Fibroblast of villous mesenchyme (primary cell): ENCODE measurements at regions not wholly inside any gene's neighbourhood (a gene's known extent, or its start where the extent isn't known, plus 50 kb on each side); places are given as distances from the start of the nearest gene placed in this dataset.
"Not testable (repeated sequence)": the region's sequence is repeated elsewhere in the genome, so short reads cannot be mapped to it uniquely, and the experiment has no call there.

ENCODE experiments used
- DNase-seq: peaks from one replicate; pipeline ENCODE4 v3.0.0-alpha.2; 2010; ENCODE audit warnings: low read depth
- H3K4me3 ChIP-seq: 2 replicates; pipeline ENCODE4 v1.5.1; 2011; ENCODE audit warnings: low read depth, mild to moderate bottlenecking, low read length
- TF ChIP-seq, protein P1 (sequence below): IDR thresholded peaks from 2 replicates; pipeline ENCODE4 v1.5.1; 2012; ENCODE audit warnings: low read depth, mild to moderate bottlenecking, low read length; ENCODE audit not compliant: insufficient read depth

DNA sequence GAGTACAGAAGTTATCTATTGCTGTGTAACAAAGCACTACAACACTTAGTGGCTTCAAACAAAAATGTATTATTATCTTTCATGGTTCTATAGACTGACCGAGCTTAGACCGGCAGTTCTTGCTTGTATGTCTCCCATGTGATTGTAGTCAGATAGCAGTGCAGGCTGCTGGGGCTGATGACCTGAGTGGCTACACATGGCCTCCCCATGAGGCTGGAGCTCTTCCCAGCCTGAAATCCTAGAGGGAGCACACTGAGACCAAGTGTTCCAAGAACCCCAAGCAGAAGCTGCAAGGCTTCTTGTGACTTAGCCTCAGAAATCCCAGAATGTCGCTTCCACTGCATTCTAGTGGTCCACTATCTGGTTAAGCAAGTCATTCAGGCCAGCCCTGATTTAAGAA is 141.2 kb upstream of the TLE3 start:
- TF ChIP-seq, protein P1, sequence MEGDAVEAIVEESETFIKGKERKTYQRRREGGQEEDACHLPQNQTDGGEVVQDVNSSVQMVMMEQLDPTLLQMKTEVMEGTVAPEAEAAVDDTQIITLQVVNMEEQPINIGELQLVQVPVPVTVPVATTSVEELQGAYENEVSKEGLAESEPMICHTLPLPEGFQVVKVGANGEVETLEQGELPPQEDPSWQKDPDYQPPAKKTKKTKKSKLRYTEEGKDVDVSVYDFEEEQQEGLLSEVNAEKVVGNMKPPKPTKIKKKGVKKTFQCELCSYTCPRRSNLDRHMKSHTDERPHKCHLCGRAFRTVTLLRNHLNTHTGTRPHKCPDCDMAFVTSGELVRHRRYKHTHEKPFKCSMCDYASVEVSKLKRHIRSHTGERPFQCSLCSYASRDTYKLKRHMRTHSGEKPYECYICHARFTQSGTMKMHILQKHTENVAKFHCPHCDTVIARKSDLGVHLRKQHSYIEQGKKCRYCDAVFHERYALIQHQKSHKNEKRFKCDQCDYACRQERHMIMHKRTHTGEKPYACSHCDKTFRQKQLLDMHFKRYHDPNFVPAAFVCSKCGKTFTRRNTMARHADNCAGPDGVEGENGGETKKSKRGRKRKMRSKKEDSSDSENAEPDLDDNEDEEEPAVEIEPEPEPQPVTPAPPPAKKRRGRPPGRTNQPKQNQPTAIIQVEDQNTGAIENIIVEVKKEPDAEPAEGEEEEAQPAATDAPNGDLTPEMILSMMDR, result no peak
- no peak for DNase-seq
- no peak overlapping the region for H3K4me3 ChIP-seq

DNA sequence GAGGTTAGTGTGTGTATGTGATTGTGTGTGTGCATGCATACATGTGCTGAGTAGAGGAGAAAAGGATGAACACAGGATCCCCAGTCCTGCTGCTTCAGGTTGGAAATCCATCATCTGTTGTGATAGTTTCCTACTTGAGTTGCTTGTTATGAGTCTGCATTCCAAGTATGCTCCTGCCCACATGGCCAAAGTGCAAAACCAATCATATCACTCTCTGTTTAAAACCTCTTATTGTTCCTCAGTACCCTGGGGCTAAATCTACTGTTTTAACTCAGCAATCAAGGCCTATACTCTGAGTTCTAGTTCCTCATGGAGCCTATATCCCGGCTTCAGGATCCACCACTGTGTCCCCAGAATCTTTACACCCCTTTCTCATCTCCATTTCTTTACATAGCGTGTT is 139.9 kb upstream of the TLE3 start:
- TF ChIP-seq, protein P1, result no peak
- no peak for DNase-seq
- H3K4me3 ChIP-seq, result no peak overlapping the region

DNA sequence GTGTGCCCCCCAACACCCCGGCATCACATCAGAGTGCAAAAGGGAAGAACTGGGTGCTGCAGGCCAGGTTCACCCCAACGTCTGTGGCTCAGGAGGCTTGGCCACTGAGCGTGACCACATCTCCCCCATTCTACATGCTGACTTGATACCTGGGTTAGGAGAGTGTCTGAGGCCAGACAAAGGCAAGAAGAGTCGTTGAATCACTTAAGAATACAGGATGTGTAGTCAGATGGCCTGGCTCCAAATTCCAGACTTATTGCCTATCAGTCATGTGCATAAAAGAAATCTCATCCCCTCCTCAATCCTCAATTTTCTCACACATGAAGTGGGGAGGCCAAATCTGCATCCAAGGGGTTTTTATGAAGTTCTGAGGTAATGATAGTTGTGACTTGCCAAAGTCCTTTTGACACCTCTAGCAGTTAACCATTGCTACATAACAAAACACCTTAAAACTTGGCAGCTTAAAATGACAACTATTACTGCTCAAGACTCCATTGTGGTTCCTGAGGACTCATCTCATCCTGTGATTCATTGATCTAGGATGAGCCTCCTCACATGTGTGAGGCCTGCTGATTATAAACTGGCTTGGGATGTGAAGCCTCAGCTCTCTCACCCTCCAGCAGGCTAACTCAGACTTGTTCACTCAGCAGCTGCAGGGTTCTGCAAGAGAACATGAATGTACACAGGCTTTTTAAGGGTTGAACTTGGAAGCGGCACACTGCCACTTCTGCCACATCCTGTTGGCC is 138.8 kb upstream of the TLE3 start:
- no peak overlapping the region for H3K4me3 ChIP-seq
- TF ChIP-seq, protein P1, result no peak
- DNase-seq, result peak; percentile 52

DNA sequence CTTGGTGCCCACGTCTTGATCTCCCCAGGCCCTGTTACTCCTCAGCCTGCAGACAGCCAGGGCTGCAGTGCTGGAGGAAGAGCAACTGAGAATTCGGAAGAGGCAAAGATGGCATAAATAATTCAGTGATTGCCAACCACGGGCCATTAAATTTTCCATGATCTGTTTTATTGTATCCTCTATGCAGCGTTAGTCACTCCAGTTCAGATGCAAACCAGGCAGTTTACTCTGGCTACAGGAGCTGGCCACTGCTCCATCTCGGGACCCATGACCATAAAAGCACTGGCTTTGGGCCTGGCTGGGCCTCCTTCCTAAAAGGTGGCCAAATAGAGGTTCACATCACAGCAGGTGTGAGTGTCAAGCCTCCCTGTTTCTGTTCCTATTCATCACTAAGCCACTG is 137.6 kb upstream of the TLE3 start:
- no peak for DNase-seq
- TF ChIP-seq, protein P1, result no peak
- H3K4me3 ChIP-seq, result no peak overlapping the region

DNA sequence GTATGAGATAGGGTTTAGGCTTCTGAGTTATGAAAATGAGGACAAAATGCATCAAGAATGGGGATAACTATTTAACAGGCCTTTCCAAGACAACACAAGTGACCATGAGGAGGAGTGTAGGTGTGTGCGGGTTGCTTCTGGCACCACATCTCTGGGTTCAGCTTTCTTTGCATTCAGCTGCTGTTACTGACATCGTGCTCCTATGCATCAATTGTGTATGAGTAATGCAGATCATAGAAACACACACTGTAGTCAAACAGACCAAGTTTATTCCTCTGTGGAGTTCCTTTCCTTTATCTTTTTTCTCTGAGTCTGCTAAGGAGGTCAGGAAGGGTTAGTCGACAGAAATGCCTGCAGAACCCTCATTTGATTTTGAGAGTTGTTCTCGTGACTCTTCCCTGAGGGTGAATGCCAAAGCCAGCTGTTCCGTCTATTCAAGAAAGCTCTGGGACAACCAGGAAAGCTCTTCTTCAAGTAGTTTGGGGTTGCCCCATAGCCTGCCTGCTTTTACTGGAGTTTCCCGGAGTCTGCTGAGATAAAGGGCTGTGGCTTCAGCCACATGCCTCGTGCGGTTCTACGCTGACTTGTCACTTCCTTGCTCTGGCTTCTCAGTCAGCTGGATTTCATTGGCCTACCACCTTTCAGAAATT is 136.7 kb upstream of the TLE3 start:
- H3K4me3 ChIP-seq, result no peak overlapping the region
- DNase-seq, result peak; percentile 95
- TF ChIP-seq, protein P1, result no peak

DNA sequence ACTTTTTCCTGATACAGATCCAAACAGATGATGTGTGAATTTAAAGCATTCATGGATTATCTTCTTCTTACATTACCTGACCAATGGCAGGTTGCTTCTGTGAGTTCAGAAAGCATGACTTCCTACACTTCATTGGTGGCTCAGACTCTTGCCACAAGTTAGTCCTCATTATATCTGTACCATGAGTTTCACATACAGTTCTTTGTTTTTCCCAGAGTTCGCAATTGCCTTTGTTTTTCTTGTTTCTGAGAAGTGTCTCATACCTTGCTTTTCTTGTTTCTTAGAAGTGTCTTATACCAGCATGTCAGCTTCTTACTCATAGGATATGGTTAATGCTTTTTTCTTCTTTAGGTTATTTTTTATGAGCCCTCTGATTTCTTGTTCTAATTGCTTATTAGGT is 133.8 kb upstream of the TLE3 start:
- DNase-seq, result no peak
- TF ChIP-seq, protein P1, result no peak
- no peak overlapping the region for H3K4me3 ChIP-seq

DNA sequence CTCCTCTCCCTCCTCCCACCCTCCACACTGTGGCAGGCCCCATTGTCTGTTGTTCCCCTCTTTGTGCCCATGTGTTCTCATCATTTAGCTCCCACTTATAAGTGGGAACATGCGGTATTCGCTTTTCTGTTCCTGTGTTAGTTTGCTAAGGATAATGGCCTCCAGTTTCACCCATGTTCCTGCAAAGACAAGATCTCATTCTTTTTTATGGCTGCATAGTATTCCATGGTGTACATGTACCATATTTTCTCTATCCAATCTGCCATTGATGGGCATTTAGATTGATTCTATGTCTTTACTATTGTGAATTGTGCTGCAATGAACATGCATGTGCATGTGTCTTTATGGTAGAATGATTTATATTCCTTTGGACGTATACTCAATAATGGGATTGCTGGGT is 130.2 kb upstream of the TLE3 start:
- DNase-seq, H3K4me3 ChIP-seq: not testable (repeated sequence)
